Endothelial cell (in vitro differentiated cells): ENCODE measurements at regions not wholly inside any gene's neighbourhood (a gene's known extent, or its start where the extent isn't known, plus 50 kb on each side); places are given as distances from the start of the nearest gene placed in this dataset.

Experiments
- DNase-seq: peaks from one replicate; pipeline ENCODE4 v3.0.0; 2021; ENCODE audit warnings: low spot score
- H3K27ac Mint-ChIP-seq: one replicate; pipeline ENCODE4 v1.8.0; 2021; ENCODE audit warnings: mixed read lengths, inconsistent platforms; ENCODE audit not compliant: unreplicated experiment
- H3K27me3 Mint-ChIP-seq: one replicate; pipeline ENCODE4 v1.8.0; 2021; ENCODE audit warnings: mild to moderate bottlenecking, moderate library complexity, mixed read lengths, inconsistent platforms; ENCODE audit not compliant: unreplicated experiment
- H3K36me3 Mint-ChIP-seq: one replicate; pipeline ENCODE4 v1.8.0; 2021; ENCODE audit warnings: mild to moderate bottlenecking, low read depth, mixed read lengths, inconsistent platforms; ENCODE audit not compliant: unreplicated experiment
- H3K4me1 Mint-ChIP-seq: one replicate; pipeline ENCODE4 v1.8.0; 2021; ENCODE audit warnings: mild to moderate bottlenecking, mixed read lengths, inconsistent platforms; ENCODE audit not compliant: unreplicated experiment
- H3K4me3 Mint-ChIP-seq: one replicate; pipeline ENCODE4 v1.8.0; 2021; ENCODE audit warnings: mild to moderate bottlenecking, mixed read lengths, inconsistent platforms; ENCODE audit not compliant: unreplicated experiment
- H3K9me3 Mint-ChIP-seq: one replicate; pipeline ENCODE4 v1.8.0; 2021; ENCODE audit warnings: mixed read lengths, inconsistent platforms; ENCODE audit not compliant: unreplicated experiment
- TF ChIP-seq, protein P1 (sequence below): fragments of 200-600 bp; sonication (generic); IDR thresholded peaks from one replicate; pipeline ENCODE4 v1.5.0; 2021; ENCODE audit warnings: antibody characterized with exemption; ENCODE audit not compliant: unreplicated experiment

DNA sequence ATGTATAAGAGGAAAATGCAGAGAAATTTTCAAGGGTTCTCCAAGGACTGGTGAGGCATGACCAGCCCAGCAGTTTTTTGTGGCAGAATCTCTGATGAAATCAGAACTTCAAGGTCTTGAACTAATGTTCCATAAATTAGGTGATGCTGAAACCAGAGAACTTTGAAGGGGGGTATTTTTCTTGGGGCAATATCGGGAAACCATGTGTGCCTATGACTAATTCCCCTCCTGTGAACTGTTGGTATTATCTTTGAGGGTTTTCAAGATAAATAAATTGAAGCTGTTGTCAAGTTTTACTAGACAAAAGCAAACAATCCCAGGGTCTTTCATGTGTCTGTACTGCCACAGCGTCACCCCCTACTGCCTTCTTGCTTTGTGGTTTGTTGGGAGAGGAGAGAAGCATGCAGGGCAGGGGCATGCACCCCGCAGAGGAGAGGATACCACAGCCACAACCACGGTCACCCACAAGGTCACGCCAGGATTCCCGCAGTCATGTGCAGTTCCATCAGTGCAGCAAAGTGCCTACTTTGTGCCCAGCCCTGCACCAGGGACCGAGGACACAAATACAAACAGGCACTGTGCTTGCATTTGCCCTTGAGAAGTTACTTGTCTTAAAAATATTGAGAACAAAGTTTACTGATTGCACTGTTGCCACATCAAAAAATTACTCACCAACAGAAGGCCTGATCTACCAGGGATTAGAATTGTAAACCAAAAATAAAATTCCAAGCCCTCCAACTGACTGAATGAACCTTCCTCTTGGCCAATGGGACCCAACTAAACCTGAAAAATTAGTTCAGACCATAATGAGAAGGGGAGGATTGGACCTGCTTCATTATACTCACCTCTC, 413.3 kb upstream of the TRIB2 start:
- no peaks in the 10 kb centered on the region for H3K36me3 Mint-ChIP-seq
- H3K4me1 Mint-ChIP-seq, result no peaks in the 10 kb centered on the region
- no peaks in the 10 kb centered on the region for H3K9me3 Mint-ChIP-seq
- no peak overlapping the region for H3K27ac Mint-ChIP-seq
- TF ChIP-seq, protein P1, sequence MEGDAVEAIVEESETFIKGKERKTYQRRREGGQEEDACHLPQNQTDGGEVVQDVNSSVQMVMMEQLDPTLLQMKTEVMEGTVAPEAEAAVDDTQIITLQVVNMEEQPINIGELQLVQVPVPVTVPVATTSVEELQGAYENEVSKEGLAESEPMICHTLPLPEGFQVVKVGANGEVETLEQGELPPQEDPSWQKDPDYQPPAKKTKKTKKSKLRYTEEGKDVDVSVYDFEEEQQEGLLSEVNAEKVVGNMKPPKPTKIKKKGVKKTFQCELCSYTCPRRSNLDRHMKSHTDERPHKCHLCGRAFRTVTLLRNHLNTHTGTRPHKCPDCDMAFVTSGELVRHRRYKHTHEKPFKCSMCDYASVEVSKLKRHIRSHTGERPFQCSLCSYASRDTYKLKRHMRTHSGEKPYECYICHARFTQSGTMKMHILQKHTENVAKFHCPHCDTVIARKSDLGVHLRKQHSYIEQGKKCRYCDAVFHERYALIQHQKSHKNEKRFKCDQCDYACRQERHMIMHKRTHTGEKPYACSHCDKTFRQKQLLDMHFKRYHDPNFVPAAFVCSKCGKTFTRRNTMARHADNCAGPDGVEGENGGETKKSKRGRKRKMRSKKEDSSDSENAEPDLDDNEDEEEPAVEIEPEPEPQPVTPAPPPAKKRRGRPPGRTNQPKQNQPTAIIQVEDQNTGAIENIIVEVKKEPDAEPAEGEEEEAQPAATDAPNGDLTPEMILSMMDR, result no peak
- H3K4me3 Mint-ChIP-seq, result no peak overlapping the region
- peaks cover 2% of the 10 kb centered on the region for H3K27me3 Mint-ChIP-seq
- no peak for DNase-seq

DNA sequence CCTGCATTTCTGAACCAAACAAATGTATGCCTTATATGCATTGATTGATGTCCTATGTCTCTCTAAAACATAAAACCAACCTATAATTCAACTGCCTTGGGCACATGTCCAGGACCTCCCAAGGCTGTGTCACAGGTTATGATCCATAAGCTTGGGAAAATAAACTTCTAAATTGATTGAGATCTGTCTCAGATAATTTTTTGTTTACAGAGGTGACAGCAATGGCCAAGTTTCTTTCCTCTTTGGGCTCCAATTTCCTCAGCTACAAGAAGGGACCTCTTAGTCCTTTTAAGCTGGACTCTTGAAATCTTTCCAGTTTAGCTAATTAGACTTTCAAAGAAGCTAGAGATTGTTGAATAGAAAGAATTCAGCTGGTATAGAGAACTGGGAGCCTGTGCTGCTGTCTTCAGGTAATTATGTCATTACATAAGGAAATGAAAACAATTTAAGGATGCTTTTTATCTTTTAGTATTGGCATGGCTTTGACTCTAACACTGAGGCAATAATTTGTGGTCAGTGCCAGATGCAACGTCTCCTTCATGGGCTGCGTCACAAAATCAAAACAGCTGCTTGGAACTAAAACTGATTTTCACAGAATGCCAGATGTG, 412.1 kb upstream of the TRIB2 start:
- no peak overlapping the region for H3K4me3 Mint-ChIP-seq
- peaks cover 2% of the 10 kb centered on the region for H3K27me3 Mint-ChIP-seq
- no peak overlapping the region for H3K27ac Mint-ChIP-seq
- no peaks in the 10 kb centered on the region for H3K36me3 Mint-ChIP-seq
- H3K4me1 Mint-ChIP-seq, result no peaks in the 10 kb centered on the region
- no peaks in the 10 kb centered on the region for H3K9me3 Mint-ChIP-seq
- TF ChIP-seq, protein P1, result no peak
- no peak for DNase-seq

DNA sequence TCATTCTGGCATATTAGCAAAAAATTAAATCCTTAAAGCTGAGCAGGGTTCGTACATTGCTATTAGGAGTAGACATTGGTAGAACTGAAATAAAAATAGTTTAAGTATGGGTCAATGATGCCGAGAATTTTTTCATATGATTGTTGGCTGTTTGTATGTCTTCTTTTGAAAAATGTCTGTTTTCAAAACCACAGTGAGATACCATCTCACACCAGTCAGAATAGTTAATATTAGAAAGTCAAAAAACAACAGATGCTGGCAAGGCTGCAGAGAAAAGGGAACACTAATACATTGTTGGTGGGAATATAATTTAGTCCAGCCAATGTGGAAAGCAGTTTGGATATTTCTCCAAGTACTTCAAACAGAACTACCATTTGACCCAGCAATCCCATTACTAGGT, 410.8 kb upstream of the TRIB2 start:
- Mint-ChIP-seq H3K4me1 (no peaks in the 10 kb centered on the region), H3K27ac (no peak overlapping the region), H3K9me3 (no peaks in the 10 kb centered on the region), H3K4me3 (no peak overlapping the region), H3K27me3 (peaks cover 2% of the 10 kb centered on the region), H3K36me3 (no peaks in the 10 kb centered on the region)
- no peak for DNase-seq
- TF ChIP-seq, protein P1, result no peak

DNA sequence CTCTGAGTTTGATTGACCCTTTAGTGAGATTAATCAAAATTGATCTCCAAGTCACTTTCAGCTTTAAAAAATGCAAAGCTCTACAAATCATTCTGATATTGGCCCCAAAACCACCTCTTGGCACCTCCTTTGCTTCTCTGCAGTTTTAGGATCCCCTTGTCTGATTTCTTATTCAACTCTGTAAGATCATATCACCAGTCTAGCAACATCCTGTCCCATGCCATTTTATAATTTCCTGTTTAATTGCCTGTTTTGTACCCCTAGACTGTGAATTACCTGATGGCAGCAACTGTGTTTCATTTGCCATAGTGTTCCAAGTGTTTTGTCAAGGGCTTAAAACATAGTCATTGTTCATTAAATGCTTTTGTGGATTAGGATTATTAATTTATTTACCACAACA, 406.3 kb upstream of the TRIB2 start:
- Mint-ChIP-seq H3K36me3 (no peaks in the 10 kb centered on the region), H3K9me3 (no peaks in the 10 kb centered on the region), H3K4me3 (no peak overlapping the region), H3K27me3 (no peaks in the 10 kb centered on the region), H3K4me1 (peaks cover 10% of the 10 kb centered on the region), H3K27ac (no peak overlapping the region)
- DNase-seq, result no peak
- TF ChIP-seq, protein P1, result no peak
